NCI-H2107 treated with DMSO at 0.1 percent for 48 hours (cell line): ENCODE measurements at regions not wholly inside any gene's neighbourhood (a gene's known extent, or its start where the extent isn't known, plus 50 kb on each side); places are given as distances from the start of the nearest gene placed in this dataset.

Experiments
- DNase-seq: peaks from one replicate; lab custom pipeline; 2025; ENCODE audit not compliant: unreplicated experiment; lab: John Stamatoyannopoulos, UW

DNA sequence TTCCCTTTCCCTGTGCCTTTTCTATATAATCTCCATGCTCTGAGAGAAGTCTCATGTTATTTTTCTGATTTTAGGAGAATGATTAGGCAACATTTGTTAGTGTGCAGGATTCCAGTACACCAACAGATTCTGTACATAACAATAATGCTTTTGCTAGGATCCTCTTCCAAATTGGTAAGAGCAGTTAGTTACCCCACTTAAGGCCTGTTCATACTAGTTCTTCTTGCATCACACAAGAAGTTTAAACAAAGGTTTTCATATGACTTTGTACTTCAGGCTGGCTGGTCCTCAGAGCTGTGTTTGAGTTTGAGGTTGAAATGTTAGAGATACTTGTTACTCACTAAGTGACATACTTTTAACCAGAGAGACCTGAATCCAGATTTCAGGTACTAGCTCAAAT lies 686.9 kb upstream of the NRXN1 start:
- DNase-seq: no peak

DNA sequence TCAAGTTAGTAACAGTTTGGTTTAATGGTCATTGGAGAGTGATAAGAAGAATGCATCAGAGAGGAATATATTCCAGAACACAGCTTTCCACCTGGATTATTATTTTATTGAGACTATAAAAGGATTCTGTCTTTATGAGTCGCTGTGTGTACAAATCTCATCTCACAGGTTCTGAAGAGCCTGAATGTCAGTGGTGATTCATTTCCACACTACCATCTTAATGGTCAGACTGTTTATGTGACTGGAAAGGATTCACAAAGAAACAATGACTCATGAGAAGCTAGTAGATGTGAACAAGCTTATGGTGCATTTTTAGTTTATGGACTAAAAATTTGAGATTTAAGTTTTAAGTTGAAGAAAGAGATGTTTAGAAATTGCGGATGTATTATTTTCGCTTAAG lies 685.4 kb upstream of the NRXN1 start:
- no peak for DNase-seq

DNA sequence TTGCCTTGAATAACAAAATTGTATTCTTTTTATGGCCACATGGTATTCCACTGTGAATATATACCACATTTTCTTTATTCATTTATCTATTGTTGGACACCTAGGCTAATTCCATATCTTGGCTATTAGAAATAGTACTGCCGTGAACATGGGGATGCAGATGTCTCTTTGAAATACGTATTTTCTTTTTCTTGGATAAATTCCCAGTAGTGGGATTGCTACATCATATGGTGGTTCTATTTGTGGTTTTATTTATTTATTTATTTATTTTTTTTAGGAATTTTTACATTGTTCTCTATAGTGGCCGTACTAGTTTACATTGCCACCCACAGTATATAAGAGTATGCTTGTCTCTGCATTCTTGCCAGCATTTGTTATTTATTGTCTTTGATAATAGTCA lies 679.8 kb upstream of the NRXN1 start:
- DNase-seq: no peak

GRCh38 chr2:51710222-51710621 lies 678.3 kb upstream of the NRXN1 start:
- DNase-seq: peak; percentile 13

DNA sequence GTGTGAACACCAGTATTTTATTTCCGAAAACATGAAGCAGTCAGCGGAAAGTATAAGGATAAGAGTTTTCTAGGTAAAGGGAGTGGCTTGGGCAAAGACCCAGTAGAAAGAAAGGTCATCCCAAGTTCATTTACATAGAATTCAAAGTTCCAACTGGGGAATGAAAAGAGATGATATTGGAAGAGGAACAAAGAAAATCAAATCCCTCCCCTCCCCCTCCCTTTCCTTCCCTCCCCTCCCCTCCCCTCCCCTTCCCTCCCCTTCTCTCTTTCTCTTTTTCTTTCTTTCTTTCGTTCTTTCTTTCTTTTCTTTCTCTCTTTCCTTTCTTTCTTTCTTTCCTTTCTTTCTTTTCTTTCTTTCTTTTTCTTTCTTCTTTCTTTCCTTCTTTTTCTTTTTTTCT lies 675.7 kb upstream of the NRXN1 start:
- DNase-seq: no peak

GRCh38 chr2:51706220-51706619 lies 674.3 kb upstream of the NRXN1 start:
- peak; percentile 78 for DNase-seq

DNA sequence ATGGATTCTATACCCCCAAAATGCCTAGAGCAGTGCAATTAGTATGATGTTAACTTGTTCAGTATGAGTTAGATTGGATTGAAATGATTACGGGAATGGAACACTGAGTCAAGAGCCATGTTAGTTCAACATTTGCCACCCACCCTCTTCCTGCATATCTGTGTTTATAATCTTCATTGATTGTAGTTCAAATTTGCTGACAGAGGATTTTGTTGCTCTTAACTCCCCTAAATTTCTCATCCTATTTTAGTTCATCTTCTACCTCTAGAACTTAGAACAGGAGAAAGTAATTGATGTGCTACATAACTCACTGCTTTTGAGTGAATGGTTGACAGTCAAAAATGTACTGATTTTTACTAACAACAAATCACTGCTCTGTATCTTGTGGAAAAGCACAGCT lies 673.5 kb upstream of the NRXN1 start:
- no peak for DNase-seq

GRCh38 chr2:51698021-51698420 lies 666.1 kb upstream of the NRXN1 start:
- DNase-seq: no peak

DNA sequence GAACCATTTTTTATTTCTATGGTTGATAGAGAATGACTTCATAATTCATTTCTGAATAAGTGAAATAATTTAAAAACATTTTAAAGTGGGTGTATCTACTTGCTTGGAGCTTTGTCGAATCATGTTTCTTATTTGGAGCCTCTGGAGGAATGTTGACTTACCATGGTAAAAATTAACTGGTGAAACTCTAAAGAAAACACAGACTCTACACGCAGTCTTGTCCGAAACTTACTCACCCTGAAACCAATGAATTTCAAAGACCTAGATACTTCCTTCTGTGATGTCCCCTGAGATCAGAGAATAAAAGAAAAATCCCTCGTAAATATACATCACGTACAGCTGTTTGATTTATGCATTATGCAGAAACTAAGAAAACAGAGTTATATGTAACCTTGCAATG lies 665.2 kb upstream of the NRXN1 start:
- DNase-seq: no peak

GRCh38 chr2:51695531-51695930 lies 663.6 kb upstream of the NRXN1 start:
- no peak for DNase-seq

DNA sequence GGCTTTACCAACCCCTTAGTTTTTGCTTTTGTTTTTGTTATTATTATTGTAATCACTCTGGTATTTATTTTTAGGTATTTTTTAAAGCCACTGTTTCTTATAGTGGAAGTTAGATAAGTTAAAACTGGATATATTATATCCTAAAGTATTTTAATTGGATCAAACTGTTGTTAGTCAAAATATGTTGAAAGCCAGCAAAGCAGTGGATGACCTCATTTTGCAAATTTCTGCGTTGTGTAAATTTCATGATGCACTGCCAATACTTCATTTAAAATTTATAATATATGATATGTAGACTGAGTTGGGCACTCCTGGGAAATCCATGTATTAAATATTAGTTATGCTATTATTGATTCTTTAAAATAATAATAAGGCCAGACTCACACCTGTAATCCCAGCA lies 661.7 kb upstream of the NRXN1 start:
- DNase-seq: no peak

- no peak for DNase-seq
Observed at GRCh38 chr2:51681854-51682253, 649.9 kb upstream of the NRXN1 start.

GRCh38 chr2:51673628-51674027 lies 641.7 kb upstream of the NRXN1 start:
- DNase-seq: no peak

- DNase-seq: no peak
Observed at GRCh38 chr2:51667679-51668078, 635.7 kb upstream of the NRXN1 start.

- DNase-seq: no peak
Observed at GRCh38 chr2:51662187-51662586, 630.3 kb upstream of the NRXN1 start.

GRCh38 chr2:51657849-51658248 lies 625.9 kb upstream of the NRXN1 start:
- DNase-seq: no peak

- DNase-seq: no peak
Observed at GRCh38 chr2:51650769-51651168, 618.8 kb upstream of the NRXN1 start.

- DNase-seq: no peak
Observed at GRCh38 chr2:51649366-51649765, 617.4 kb upstream of the NRXN1 start.

GRCh38 chr2:51638811-51639210 lies 606.9 kb upstream of the NRXN1 start:
- DNase-seq: no peak

DNA sequence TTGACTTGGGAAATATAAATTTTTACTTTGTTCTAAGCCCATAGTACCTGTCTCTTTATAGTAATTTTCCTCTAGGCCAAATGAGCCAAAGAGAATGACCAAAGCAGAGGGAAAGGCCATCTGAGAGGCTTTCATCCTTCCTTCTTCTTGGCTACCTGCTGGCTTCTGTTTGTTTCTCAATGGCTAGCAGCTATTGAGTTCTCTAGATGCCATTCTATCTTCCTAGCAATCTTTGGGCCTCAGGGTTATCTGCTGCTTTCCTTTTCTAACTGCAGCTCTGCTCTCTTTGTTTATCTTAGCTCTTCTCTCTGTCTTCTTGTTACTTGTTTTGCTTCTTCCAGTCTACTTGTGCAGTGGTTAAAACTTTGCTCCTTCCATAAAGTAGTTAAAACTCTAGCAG lies 601.1 kb upstream of the NRXN1 start:
- no peak for DNase-seq

DNA sequence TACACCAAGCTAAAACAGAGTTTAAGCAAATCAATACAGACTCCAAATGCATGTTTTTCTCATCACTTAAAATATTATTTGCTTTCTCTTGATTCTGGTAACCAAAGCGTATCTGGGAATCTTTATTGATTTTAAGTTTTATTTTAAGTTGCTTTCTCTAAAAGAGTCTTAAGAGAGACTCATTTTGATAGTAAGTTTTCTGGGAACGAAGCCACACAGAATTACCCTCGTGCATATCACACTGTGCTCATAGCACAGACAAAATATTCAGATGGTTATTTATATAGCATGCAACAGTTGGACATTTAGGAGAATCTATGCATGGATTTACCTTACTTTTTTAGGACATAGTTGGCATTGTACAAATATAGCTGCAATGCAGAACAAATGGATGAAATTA lies 597.5 kb upstream of the NRXN1 start:
- DNase-seq: no peak

DNA sequence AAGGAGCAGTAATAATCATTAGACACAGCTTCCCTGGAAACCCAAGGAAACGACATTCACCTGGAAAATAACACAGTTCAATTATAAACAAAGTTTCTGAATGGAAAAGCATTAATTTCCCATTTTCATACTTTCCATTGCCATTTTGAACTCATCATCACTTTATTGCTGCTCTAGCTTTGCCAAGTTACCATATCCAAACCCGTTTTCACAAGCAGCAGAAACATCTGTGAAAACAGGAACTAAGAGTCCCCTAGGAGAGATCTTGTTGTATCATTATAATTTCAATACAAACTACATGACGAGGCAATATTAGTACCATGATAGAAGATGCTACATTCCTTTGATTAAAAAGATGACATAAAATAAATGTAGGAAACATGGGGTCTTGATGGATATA lies 597.0 kb upstream of the NRXN1 start:
- DNase-seq: no peak

- no peak for DNase-seq
Observed at GRCh38 chr2:51624995-51625394, 593.1 kb upstream of the NRXN1 start.

- no peak for DNase-seq
Observed at GRCh38 chr2:51620796-51621195, 588.9 kb upstream of the NRXN1 start.
